Keratinocyte (primary cell): ENCODE measurements at regions not wholly inside any gene's neighbourhood (a gene's known extent, or its start where the extent isn't known, plus 50 kb on each side); places are given as distances from the start of the nearest gene placed in this dataset.

Source experiments
- DNase-seq: peaks from one replicate; pipeline ENCODE4 v3.0.0-alpha.2; 2011; ENCODE audit warnings: low read depth, missing footprints, low spot score
- FAIRE-seq: peaks from 2 replicates; lab custom pipeline; 2011; peaks lifted over from hg19 to GRCh38; lab: Jason Lieb, UNC
- H2AFZ ChIP-seq: 2 replicates; pipeline ENCODE4 v1.6.0; 2012; ENCODE audit warnings: low read length, control low read depth, inconsistent platforms; ENCODE audit not compliant: control insufficient read depth
- H3K27ac ChIP-seq: 2 replicates; pipeline ENCODE4 v1.5.1; 2011; ENCODE audit warnings: low read length; ENCODE audit not compliant: control insufficient read depth, insufficient read depth
- H3K27me3 ChIP-seq: 3 replicates; pipeline ENCODE4 v1.6.0; 2011; ENCODE audit warnings: low read length; ENCODE audit not compliant: control insufficient read depth, insufficient read depth; ENCODE audit errors: extremely low read depth
- H3K36me3 ChIP-seq, 2 experiments: 2 replicates in 1 of 2; 3 replicates in 1 of 2; pipeline ENCODE4 v1.5.1; 2011; ENCODE audit warnings: low read length in 2 of 2, mild to moderate bottlenecking in 1 of 2; ENCODE audit not compliant: control insufficient read depth in 2 of 2, insufficient read depth in 2 of 2; ENCODE audit errors: extremely low read depth in 1 of 2
- H3K4me1 ChIP-seq: 3 replicates; pipeline ENCODE4 v1.5.1; 2011; ENCODE audit warnings: low read length; ENCODE audit not compliant: control insufficient read depth, insufficient read depth; ENCODE audit errors: extremely low read depth
- H3K4me2 ChIP-seq: 3 replicates; pipeline ENCODE4 v1.6.0; 2011; ENCODE audit warnings: low read depth, low read length; ENCODE audit not compliant: control insufficient read depth, insufficient read depth; ENCODE audit errors: extremely low read depth
- H3K4me3 ChIP-seq, 3 experiments: fragments of 200-600 bp in 1 of 3; sonication (generic) in 1 of 3; 2 replicates in 2 of 3; 3 replicates in 1 of 3; pipeline ENCODE4 v1.5.1; 2011 to 2016; ENCODE audit warnings: low read length in 3 of 3, mild to moderate bottlenecking in 3 of 3, control low read depth in 2 of 3, inconsistent platforms in 1 of 3, low read depth in 1 of 3, mixed read lengths in 1 of 3, mixed run types in 1 of 3, moderate library complexity in 1 of 3; ENCODE audit not compliant: control insufficient read depth in 2 of 3, insufficient read depth in 2 of 3; ENCODE audit errors: extremely low read depth in 1 of 3
- H3K79me2 ChIP-seq: 2 replicates; pipeline ENCODE4 v1.6.0; 2012; ENCODE audit warnings: low read length; ENCODE audit not compliant: control insufficient read depth, insufficient read depth
- H3K9ac ChIP-seq: 3 replicates; pipeline ENCODE4 v1.6.0; 2011; ENCODE audit warnings: low read length; ENCODE audit not compliant: control insufficient read depth, insufficient read depth; ENCODE audit errors: extremely low read depth
- H3K9me1 ChIP-seq: 3 replicates; pipeline ENCODE4 v1.6.0; 2011; ENCODE audit warnings: low read length; ENCODE audit not compliant: control insufficient read depth, insufficient read depth; ENCODE audit errors: extremely low read depth
- H3K9me3 ChIP-seq: 2 replicates; pipeline ENCODE4 v1.5.1; 2012; ENCODE audit warnings: low read depth, low read length; ENCODE audit not compliant: control insufficient read depth
- H4K20me1 ChIP-seq: 3 replicates; pipeline ENCODE4 v1.6.0; 2011; ENCODE audit warnings: low read length; ENCODE audit not compliant: control insufficient read depth, insufficient read depth; ENCODE audit errors: extremely low read depth
- CTCF ChIP-seq, 3 experiments: IDR thresholded peaks in 1 of 3; conservative IDR thresholded peaks in 1 of 3; optimal IDR thresholded peaks in 1 of 3; 2 replicates in 2 of 3; 3 replicates in 1 of 3; pipeline versions ENCODE3 to v1.5.1; 2011; ENCODE audit warnings: low read length in 3 of 3, mild to moderate bottlenecking in 3 of 3, moderate library complexity in 2 of 3, control low read depth in 1 of 3, inconsistent platforms in 1 of 3; ENCODE audit not compliant: insufficient read depth in 2 of 3; ENCODE audit errors: extremely low read depth in 1 of 3
- EZH2 ChIP-seq: IDR thresholded peaks from one replicate; pipeline ENCODE4 v1.6.1; 2012; ENCODE audit warnings: inconsistent platforms, mild to moderate bottlenecking, low read length, moderate library complexity
- dilution Hi-C: fragments of 300-500 bp; cut with MboI; formaldehyde crosslinking; loops from one replicate; pipeline ENCODE4 v1.7.0; 2020; ENCODE audit warnings: low sequenced_read_pairs; ENCODE audit not compliant: extremely low pct_ligation_motif_present

- no peak overlapping the region for H3K4me3 ChIP-seq
- H3K27ac ChIP-seq: no peak overlapping the region
- H2AFZ ChIP-seq: no peak overlapping the region
- no peaks in the 10 kb centered on the region for H3K9me3 ChIP-seq
- H3K4me1 ChIP-seq: peaks cover 3% of the 10 kb centered on the region
- H3K79me2 ChIP-seq: no peaks in the 10 kb centered on the region
- no peak overlapping the region for H3K9ac ChIP-seq
- DNase-seq: no peak
- H3K9me1 ChIP-seq: no peaks in the 10 kb centered on the region
- dilution Hi-C loops: no loop called here
- TF ChIP-seq CTCF (optimal IDR thresholded peaks at IDR 0.05 in 1 of 3, IDR thresholded peaks at IDR 0.05 in 1 of 3, conservative IDR thresholded peaks at IDR 0.05 in 1 of 3; ENCODE audit: extremely low read depth in 1 of 3, insufficient read depth in 2 of 3, low read length in 3 of 3) (no peak), EZH2 (no peak)
- no peaks in the 10 kb centered on the region for H4K20me1 ChIP-seq
- no peak overlapping the region for H3K4me2 ChIP-seq
- H3K27me3 ChIP-seq: no peaks in the 10 kb centered on the region
- no peak for FAIRE-seq
- no peaks in the 10 kb centered on the region for H3K36me3 ChIP-seq
Observed at GRCh38 chr13:34747507-34747906, 194.6 kb upstream of the NBEA start.

GRCh38 chr13:34748073-34748472 is 194.0 kb upstream of the NBEA start:
- Histone ChIP-seq H3K4me1 (peaks cover 3% of the 10 kb centered on the region), H3K27me3 (no peaks in the 10 kb centered on the region), H3K4me3 (no peak overlapping the region), H3K9me1 (no peaks in the 10 kb centered on the region), H3K9me3 (no peaks in the 10 kb centered on the region), H3K79me2 (no peaks in the 10 kb centered on the region), H3K36me3 (no peaks in the 10 kb centered on the region), H3K27ac (no peak overlapping the region), H3K4me2 (no peak overlapping the region), H4K20me1 (no peaks in the 10 kb centered on the region), H2AFZ (peak overlapping the region; percentile 75), H3K9ac (no peak overlapping the region)
- FAIRE-seq (no peak), DNase-seq (no peak)
- TF ChIP-seq CTCF (optimal IDR thresholded peaks at IDR 0.05 in 1 of 3, IDR thresholded peaks at IDR 0.05 in 1 of 3, conservative IDR thresholded peaks at IDR 0.05 in 1 of 3; ENCODE audit: extremely low read depth in 1 of 3, insufficient read depth in 2 of 3, low read length in 3 of 3) (no peak), EZH2 (no peak)
- dilution Hi-C loops: no loop called here
